A549 (cell line): ENCODE measurements at regions not wholly inside any gene's neighbourhood (a gene's known extent, or its start where the extent isn't known, plus 50 kb on each side); places are given as distances from the start of the nearest gene placed in this dataset.

ENCODE experiments used
- CBX8 ChIP-seq: fragments of 200-600 bp; sonication (generic); IDR thresholded peaks from 2 replicates; pipeline ENCODE4 v1.6.1; 2016
- CTCF ChIP-seq: fragments of >200 bp; sonication (Bioruptor Twin); formaldehyde crosslinking; IDR thresholded peaks from 3 replicates; pipeline ENCODE4 v1.5.1; 2016
- EP300 ChIP-seq, 2 experiments: fragments of >200 bp; sonication (Bioruptor Twin); formaldehyde crosslinking; IDR thresholded peaks; 2 replicates in 1 of 2; 3 replicates in 1 of 2; pipeline ENCODE4 v1.6.1; 2016 to 2017
- MAFK ChIP-seq: fragments of 450-650 bp; IDR thresholded peaks from 2 replicates; pipeline ENCODE4 v1.6.1; 2014; ENCODE audit not compliant: partially characterized antibody
- MAX ChIP-seq: IDR thresholded peaks from 2 replicates; pipeline ENCODE4 v1.6.1; 2012
- NPAS2 ChIP-seq: fragments of 250-450 bp; sonication (Bioruptor Pico); IDR thresholded peaks from 2 replicates; pipeline ENCODE4 v1.8.0; 2022; ENCODE audit warnings: mild to moderate bottlenecking, moderate library complexity, borderline replicate concordance
- POLR2A ChIP-seq: IDR thresholded peaks from 2 replicates; pipeline ENCODE4 v1.6.1; 2012; ENCODE audit warnings: mild to moderate bottlenecking, low read length
- POLR2AphosphoS2 ChIP-seq: conservative IDR thresholded peaks from 2 replicates; pipeline ENCODE4 v1.6.1; 2012; ENCODE audit warnings: low read length, improper control_type of control experiment, inconsistent platforms
- USF2 ChIP-seq: fragments of 450-650 bp; IDR thresholded peaks from 2 replicates; pipeline ENCODE4 v1.6.1; 2014; ENCODE audit warnings: antibody characterized with exemption
- ZNF302 ChIP-seq: fragments of 250-450 bp; sonication (Bioruptor Pico); IDR thresholded peaks from 2 replicates; pipeline ENCODE4 v1.9.0; 2021; ENCODE audit warnings: inconsistent platforms, mild to moderate bottlenecking, moderate library complexity

GRCh38 chrX:42544883-42545282 lies 233.1 kb downstream of the PPP1R2C start:
- TF ChIP-seq POLR2A: no peak
- no peak for TF ChIP-seq USF2
- no peak for TF ChIP-seq CBX8
- TF ChIP-seq CTCF: no peak
- no peak for TF ChIP-seq MAX
- TF ChIP-seq NPAS2 (CRISPR knock-in tag): no peak
- TF ChIP-seq ZNF302 (CRISPR knock-in tag): no peak
- no peak for TF ChIP-seq MAFK
- no peak for TF ChIP-seq EP300 (IDR thresholded peaks at IDR 0.05)
- TF ChIP-seq POLR2AphosphoS2: no peak
